ENCODE measurements at regions not wholly inside any gene's neighbourhood (a gene's known extent, or its start where the extent isn't known, plus 50 kb on each side); places are given as distances from the start of the nearest gene placed in this dataset.
"Not testable (repeated sequence)": the region's sequence is repeated elsewhere in the genome, so short reads cannot be mapped to it uniquely, and the experiment has no call there.

GRCh38 chr16:34099028-34099427 lies 639.6 kb downstream of the TP53TG3F start:
- DNase-seq; ATAC-seq (ENCODE audit: low read depth in 2 of 2); H3K4me3 Mint-ChIP-seq; H3K27ac Mint-ChIP-seq; H3K4me1 Mint-ChIP-seq; H3K27me3 Mint-ChIP-seq: not testable (repeated sequence)
- H3K36me3 Mint-ChIP-seq: peaks cover 33 to 43% of the 10 kb centered on the region in 2 donors
- peaks cover 40 to 65% (median 51%) of the 10 kb centered on the region in 7 donors for H3K9me3 Mint-ChIP-seq
